Epidermal melanocyte (primary cell): ENCODE measurements at regions not wholly inside any gene's neighbourhood (a gene's known extent, or its start where the extent isn't known, plus 50 kb on each side); places are given as distances from the start of the nearest gene placed in this dataset.
"Not testable (repeated sequence)": the region's sequence is repeated elsewhere in the genome, so short reads cannot be mapped to it uniquely, and the experiment has no call there.

Experiments
- DNase-seq: peaks from one replicate; pipeline ENCODE4 v3.0.0; 2011; ENCODE audit warnings: low spot score; ENCODE audit not compliant: insufficient read length

DNA sequence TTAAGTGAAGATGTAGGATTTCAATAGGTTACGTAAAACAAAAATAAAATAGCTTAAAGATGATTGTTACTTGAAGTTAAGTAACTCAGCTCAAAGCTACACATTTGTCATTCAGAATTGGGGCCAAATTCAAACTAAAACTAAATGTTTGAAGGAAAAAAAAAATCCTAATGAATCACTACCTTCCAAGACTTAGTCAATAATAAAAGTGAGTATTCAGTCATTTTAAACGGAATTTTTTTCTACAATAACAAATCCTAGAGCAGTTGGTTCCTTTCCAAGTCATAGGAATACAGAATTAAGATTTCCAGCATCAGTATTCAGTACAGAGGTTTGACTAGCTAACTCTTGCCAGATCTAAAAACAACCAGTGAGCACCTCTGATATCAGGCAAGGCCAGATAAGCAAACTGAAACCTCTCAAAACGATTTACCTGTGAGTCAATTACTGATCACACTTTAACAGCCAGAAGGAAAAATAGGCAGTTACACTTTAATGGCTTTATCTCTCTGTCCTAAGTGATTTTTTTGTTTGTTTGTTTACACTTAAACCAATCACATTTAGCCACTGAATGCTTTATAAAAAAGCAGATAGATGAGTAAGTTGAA, 669.8 kb upstream of the ANKRD30A start:
- no peak for DNase-seq

DNA sequence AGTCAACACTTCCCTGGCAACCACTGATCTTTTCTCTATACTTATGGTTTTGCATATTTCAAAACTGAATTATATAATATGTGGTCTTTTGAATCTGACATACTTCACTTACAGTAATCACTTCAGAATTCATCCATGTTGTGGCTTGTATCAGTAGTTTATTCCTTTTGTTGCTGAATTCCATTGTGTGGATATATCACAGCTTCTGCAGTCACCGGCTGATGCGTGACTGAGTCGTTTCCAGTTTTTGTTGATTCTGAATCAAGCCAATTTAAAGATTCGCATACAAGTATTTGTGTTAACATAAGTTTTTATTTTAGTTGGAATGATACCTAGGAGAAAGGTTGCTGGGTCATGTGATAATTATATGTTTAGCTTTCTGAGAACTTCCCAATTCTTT, 672.5 kb upstream of the ANKRD30A start:
- no peak for DNase-seq

DNA sequence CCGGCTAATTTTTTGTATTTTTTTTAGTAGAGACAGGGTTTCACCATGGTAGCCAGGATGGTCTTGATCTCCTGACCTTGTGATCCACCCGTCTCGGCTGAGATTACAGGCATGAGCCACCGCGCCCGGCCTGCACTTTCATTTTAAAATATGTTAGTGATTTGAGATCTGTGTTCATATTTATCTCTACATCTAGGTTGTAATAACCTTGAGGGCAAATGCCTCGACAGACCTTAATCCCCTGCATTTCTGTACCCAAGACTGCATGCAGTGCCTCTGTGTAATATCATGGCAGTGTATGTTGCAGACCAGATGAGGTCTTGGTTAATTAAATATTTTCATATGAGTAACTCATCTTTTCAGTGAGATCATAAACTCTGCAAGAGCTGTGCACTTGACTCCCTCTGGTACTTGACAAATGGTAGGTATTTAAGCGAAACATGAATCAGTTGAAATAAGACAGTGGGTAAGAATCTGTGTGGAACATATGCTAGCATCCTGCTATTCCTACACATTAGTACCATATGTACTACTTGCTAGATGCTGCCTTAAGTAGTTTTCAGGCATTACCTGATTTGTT, 673.9 kb upstream of the ANKRD30A start:
- no peak for DNase-seq

DNA sequence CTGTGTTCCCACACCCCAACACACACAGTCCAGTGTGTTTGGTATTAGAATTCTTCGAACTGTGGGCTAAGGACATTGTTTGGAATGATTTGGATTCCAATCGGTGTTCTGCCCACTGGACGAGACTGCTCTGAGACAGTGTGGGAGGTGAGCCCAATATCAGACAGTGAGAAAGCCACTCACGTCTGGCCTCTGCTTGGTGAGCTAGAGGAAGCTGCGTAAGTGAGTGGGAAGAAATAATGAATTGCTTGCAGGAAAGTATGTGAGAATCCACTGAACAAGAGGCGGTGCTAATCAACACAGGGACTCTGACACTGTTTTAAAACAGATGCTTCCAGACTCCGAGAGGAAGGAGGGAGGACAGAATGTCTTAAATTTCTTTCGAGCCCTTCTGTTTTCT, 675.0 kb upstream of the ANKRD30A start:
- no peak for DNase-seq

DNA sequence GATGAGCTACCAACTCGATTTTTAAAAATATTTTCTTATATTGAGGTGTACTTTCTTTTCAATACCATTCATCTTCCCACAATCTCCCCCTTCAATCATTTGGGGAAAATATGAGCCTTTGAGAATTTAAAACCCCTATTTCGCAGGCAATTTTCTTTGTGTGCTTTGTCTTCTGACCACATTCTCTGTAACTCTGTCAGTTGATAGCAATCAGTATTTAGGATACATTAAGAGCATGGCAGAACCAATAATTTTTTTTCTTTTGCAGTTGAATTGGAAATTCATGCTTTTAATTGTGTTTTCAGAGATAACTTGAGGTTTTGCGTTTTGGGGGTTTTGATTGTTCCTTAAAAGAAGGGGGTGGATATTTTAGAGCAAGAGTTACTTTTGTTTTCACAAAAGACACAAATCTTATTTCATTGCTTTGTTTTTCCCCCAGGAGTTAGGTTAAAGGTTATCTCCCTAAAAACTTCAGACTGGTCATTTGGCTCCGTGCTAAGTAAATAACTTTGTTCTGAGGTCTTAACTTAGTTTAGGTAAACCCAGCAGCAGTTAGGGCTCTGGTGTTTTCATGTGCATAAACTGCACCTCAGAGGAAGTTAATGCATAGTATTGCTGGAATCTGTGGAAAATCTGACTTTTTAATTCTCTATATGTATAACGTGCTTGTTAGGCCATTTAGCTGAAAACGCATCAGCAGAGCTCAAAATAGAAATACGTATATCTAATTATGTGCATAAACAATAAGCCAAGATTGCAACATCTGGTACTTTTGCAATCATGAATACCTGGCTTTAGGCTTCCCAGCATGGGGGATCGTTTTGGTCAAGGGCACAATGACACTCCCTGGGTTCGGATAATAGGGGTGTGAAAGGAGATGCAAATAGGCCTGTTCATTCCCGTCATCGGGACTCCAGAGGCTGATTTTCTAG, 676.4 kb upstream of the ANKRD30A start:
- no peak for DNase-seq

DNA sequence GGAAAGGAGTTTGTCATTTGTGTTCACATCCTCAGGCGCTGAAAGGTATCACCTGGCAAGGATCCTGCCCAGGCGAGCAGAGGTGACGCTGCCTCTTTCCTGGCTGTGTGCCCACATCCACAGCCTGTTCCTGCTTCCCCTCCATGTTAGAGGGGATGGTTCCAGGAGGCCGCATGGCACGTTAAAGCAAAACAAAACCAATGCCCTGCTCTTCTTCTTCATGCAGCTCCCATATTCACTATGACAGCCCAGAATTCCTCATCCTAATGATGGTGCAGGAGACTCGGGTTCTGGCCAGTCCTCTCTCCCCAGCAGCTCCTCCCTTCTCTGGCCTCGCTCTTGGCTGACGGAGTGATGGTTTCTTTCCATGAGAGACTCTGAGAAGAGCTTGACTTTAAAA, 678.5 kb upstream of the ANKRD30A start:
- no peak for DNase-seq

DNA sequence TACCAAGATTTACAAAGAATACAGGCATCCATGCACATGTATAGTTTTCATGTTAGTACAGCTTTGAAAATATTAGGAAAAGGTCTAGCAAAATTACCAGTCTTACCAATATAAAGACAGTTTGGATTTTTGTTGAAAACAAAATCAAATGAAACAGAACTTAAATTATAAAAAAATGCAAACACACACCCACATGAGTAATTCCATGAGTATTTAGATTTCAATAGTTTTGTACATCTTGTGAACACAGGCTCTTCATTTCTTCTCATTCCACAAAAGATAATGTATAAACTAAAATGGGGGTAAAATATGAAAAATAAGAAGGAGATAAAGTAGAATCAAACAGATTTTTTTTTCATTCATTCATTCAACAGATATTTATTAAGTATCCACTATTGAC, 682.2 kb upstream of the ANKRD30A start:
- DNase-seq: no peak

DNA sequence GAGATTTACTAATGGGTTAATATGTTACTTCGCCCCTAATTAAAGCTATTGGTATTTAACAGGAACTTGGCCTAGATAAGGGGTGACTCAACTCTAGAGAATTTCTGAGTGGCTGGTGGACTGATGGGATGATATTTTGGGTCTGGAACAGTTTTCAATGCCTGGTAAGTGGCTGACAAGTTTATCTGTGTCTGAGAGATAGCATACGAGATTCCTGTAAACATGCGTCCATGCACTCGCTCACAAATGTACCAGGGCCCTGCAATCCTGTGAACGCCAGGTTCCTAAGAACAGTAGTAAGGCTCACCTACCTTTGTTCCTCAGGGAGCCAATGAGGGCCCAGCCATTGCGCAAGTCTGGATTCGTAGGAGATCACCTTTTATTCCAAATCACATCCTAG, 683.8 kb upstream of the ANKRD30A start:
- DNase-seq: no peak

DNA sequence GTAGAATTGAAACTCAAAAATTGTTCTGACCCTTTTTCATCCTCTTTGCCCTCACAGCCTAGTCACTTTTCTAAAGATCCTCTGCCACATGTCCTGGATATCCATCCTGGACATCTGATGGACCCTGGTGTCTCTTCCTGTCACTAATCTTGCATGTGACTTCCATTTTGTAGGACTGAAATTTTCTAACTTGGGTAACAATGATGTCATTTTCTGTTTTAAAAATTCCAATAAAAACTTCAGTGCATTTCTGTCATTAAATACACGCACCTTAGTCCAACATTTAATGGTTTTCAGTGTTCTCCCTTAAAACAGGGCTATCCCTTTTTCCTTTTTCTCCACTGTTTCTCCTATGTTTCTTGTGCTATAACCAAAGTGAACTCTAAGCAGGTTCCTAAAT, 684.9 kb upstream of the ANKRD30A start:
- DNase-seq: no peak

DNA sequence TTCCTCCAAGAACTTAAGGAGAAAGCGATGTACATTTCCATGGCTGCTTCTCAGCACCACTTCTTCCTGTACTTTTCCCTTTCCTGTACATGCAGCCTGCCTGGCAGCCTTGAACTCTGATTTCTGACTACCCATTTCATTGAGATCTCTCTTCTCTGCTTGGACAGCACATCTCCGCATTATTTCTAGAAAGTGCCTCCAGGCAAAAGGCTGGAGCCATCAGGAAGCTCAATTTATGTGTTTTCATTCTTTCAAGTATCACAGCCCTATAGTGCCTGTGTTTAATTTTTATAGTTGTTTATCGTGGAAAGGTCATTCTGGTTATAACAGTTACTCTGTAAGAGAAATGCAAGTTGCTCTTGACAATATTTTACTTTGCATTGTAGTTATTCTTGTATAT, 688.0 kb upstream of the ANKRD30A start:
- DNase-seq: no peak

DNA sequence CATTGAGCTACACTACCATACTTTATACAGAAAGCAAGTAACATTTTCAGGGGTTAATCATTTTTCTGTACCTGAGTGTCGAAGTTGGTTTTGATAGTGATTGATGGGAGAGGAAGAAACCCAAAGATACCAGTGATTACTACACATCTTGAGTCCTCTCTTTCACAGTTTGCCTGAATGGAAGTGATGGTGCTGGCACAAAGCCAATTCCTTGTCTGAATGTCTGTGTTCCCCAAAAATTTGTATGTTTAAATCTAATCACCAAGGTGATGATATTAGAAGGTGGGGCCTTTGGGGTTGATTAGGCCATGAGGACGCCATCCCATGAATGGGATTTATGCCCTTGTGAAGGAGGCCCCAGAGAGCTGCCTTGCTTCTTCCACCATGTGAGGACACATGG, 696.9 kb upstream of the ANKRD30A start:
- no peak for DNase-seq

DNA sequence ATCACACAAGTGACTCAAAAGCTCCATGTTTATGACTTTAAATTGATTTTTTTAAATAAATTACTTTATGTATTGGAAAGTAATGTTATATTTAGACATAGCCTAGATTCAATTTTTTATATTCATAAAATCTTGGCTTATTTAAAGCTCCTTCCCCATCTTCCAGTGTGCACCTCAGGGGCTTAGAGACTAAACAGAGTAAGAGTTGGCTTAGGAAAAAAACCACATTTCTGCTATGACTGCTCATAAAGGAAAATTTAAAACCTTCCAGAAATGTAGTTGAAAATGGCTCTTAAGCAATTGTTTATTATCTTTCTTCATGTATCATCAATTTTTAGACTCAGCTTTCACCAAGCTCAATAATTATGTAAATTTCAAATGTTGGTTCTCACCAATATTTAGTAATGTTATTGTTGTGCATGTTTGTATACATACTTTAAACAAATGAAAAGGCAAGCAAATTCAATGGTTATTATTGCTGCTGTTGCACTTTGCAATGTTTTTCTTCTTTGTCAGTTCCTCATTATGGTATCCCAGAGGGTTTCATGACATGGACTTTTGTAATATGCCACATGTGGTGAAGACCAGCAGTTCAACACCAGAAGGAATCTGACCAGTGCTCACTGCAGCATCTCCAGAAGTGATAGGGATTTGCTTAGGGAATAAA, 700.1 kb upstream of the ANKRD30A start:
- no peak for DNase-seq

DNA sequence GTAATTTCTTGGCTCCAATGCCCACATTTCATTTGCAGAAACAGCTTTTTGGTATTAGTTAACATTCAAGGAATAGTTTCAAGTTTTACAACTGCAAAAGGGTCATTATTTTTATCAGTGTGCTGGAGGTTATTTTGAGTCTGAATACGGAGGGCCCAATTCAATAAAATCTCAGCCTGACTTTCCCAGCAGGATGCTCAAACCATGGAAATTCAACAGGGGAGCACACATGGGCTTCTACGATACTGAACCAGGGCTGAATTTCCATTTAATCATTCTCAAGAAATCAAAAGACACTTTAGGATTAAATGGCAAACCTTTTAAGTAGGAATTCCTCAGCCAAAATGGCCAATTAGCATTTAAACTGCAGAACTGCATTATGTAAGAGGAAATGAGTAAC, 700.9 kb upstream of the ANKRD30A start:
- no peak for DNase-seq

DNA sequence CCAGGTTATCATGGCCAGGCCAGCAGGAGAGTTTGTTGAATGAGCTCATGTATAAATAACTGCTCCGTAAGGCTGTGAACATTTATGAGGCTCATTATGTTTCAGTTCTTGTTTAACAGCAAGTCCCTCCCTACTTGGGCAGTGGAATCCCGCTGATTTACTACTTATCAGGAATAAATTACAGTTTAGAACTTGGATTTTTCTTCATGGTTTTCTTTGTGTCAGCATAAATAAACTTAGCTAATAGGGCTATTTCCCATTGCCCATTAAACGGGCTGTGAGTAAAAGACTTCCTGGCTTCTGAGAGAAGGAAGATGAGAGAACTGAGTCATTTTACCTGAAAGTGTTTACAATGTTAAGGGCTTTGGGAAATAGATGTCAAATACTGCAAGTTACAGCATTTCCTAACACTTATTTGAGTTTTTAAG, 701.6 kb upstream of the ANKRD30A start:
- DNase-seq: no peak

DNA sequence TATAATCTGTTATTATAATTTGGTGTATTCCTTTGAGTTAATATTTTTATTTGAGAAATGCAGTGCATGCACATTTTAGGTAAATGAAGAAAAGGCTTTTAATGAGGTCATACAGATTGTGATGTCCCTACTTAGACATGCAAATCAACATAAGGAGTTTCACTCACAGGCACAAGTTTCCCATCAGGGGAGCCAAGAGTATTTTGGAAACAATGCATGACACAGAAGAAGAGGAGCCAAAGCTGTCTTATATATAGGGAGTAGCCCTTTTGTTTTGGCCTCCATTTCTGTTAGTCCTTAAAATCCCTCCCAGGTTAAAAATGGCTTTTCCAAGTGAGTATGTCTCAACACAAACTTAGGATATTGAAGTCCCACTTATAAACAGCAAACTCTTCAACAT, 703.4 kb upstream of the ANKRD30A start:
- no peak for DNase-seq

DNA sequence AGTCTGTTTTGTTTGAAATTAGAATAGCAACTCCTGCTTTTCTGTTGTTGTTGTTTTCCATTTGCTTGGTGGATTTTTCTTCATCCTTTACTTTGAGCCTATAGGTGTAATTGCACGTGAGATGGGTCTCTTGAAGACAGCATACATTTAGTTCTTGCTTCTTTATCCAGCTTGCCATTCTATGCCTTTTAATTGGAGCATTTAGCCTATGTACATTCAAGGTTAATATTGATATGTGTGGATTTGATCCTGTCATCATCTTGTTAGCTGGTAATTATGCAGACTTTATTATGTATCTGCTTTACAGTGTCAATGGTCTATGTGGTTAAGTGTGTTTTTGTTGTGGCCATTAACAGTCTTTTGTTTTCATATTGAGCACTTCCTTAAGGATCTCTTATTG, 708.9 kb upstream of the ANKRD30A start:
- no peak for DNase-seq

DNA sequence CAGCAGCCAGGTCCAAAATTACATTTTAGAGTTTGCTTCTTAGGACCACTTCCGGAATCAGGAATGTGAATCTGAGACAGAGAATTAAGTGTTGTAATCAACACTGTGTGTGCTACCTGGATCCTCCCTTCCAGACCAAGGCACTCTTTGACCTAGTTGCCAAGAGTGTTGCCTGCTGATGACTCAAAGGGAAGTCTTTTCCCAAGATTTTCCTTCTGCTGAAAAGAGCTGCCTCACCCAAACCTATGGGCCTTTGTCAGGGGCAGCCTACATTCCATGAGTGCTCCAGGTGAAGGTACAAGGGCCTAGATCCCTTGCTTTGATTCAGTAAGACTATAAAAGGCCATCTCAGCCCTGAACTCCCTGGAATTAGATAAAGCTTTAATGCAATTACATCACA, 712.5 kb upstream of the ANKRD30A start:
- no peak for DNase-seq

DNA sequence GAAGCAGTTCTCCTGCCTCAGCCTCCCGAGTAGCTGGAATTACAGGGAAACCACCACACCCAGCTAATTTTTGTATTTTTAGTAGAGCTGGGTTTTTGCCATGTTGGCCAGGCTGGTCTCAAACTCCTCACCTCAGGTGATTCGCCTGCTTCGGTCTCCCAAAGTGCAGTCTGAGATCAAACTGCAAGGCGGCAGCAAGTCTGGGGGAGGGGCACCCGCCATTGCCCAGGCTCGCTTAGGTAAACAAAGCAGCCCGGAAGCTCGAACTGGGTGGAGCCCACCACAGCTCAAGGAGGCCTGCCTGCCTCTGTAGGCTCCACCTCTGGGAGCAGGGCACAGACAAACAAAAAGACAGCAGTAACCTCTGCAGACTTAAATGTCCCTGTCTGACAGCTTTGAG, 725.2 kb upstream of the ANKRD30A start:
- DNase-seq: not testable (repeated sequence)

DNA sequence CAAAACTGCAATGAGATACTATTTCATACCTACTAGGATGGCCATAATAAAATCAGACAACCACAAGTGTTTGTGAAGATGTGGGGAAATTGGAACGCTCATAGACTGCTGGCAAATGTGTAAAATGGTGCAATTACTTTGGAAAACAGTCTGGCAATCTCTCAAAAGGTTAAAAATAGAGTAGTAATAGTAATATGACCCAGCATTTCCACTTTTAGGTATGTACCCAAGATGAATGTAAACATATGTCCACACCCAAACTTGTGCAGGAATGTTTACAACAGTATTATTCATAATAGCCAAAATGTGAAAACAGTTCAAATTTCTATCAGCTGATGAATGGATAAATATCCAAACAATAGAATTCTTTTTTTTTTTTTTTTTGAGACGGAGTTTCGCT, 731.6 kb upstream of the ANKRD30A start:
- DNase-seq: no peak

DNA sequence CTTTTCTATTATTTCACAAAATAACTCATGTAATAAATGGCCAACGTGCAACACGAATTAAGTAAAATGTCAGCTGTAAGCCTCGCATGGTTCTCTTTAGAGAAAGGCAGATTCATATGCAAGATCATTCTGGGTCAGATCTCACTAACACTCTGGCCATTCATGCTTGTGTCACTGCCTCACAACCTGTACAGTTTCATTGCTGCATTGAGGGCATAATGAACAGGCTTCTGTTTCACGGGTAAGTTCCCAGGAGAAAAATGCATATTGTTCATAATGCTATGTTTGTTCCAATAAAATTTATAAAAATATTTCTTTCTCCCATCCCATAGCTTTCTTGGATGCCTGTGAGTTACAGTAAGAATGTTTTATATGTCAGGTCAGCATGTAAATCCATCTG, 734.0 kb upstream of the ANKRD30A start:
- DNase-seq: no peak

DNA sequence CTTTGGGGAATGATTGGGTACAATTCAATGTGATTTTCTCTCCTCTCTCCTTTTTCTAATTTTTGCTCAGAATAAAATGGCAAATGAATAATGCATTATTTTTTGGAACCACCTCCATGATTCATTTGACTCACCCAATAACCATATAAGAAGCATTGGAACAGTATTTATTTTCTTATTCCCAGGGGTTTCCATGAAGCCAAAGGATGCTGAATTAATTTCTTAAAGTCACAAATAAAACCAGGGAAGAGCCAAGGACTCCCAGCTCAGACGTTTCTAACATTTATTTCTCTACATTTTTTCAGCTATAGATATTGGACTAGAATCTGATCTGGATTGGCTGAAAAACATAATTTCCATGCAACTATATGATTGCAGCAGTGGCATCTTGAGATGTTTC, 735.2 kb upstream of the ANKRD30A start:
- DNase-seq: no peak

DNA sequence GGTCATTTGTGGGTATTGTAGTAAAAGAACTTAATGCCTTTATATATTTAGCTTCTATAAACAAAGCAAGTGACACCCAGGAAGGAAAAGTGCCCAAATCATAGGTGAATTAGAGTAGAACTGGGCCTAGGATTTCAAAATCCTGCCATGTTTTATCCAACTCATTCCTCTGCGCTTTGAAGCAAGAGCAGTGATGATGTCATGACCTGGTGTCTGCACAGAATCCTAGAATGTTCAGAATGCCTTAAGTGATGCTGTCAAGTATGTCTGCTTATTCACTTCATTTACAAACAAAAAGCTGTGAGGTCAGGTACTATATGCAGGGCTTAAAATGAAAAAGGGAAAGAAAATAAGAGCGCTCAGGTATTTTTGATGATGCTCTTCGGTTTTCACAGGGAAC, 737.2 kb upstream of the ANKRD30A start:
- no peak for DNase-seq
